Smooth muscle cell (in vitro differentiated cells): ENCODE measurements at regions not wholly inside any gene's neighbourhood (a gene's known extent, or its start where the extent isn't known, plus 50 kb on each side); places are given as distances from the start of the nearest gene placed in this dataset.

ENCODE experiments used
- DNase-seq: peaks from one replicate; lab custom pipeline; 2025; ENCODE audit not compliant: unreplicated experiment; lab: John Stamatoyannopoulos, UW
- H2AFZ ChIP-seq: fragments of 200-600 bp; sonication (generic); 2 replicates; pipeline ENCODE4 v1.6.0; 2016; ENCODE audit warnings: antibody characterized with exemption, low read depth, mild to moderate bottlenecking
- H3F3A ChIP-seq: fragments of 200-600 bp; sonication (generic); 2 replicates; pipeline ENCODE4 v1.6.0; 2017; ENCODE audit warnings: antibody characterized with exemption, low read depth
- H3K27ac ChIP-seq: fragments of 200-600 bp; sonication (generic); 2 replicates; pipeline ENCODE4 v1.5.1; 2016; ENCODE audit warnings: low read depth, mild to moderate bottlenecking
- H3K27me3 ChIP-seq: fragments of 200-600 bp; sonication (generic); 2 replicates; pipeline ENCODE4 v1.6.1; 2016; ENCODE audit warnings: low read depth, mild to moderate bottlenecking
- H3K36me3 ChIP-seq: fragments of 200-600 bp; sonication (generic); 2 replicates; pipeline ENCODE4 v1.5.1; 2016; ENCODE audit warnings: low read depth
- H3K4me1 ChIP-seq: fragments of 200-600 bp; sonication (generic); 2 replicates; pipeline ENCODE4 v1.5.1; 2016; ENCODE audit warnings: low read depth
- H3K4me2 ChIP-seq: fragments of 200-600 bp; sonication (generic); 2 replicates; pipeline ENCODE4 v1.6.0; 2016; ENCODE audit warnings: mild to moderate bottlenecking
- H3K4me3 ChIP-seq: fragments of 200-600 bp; sonication (generic); 2 replicates; pipeline ENCODE4 v1.5.1; 2016; ENCODE audit warnings: mild to moderate bottlenecking
- H3K79me2 ChIP-seq: fragments of 200-600 bp; sonication (generic); 2 replicates; pipeline ENCODE4 v1.6.0; 2016; ENCODE audit warnings: low read depth, mild to moderate bottlenecking
- H3K9ac ChIP-seq: fragments of 200-600 bp; sonication (generic); 2 replicates; pipeline ENCODE4 v1.6.0; 2016; ENCODE audit warnings: low read depth
- H3K9me3 ChIP-seq: fragments of 200-600 bp; sonication (generic); replicated peaks from 2 replicates; pipeline ENCODE4 v1.5.1; 2016; ENCODE audit warnings: low read depth
- H4K20me1 ChIP-seq: fragments of 200-600 bp; sonication (generic); 2 replicates; pipeline ENCODE4 v1.6.0; 2016; ENCODE audit warnings: low read depth
- WGBS: methylation state at CpG from one replicate; pipeline ENCODE4 v1.1.7; 2016; ENCODE audit warnings: low lambda C conversion rate; 5-methylcytosine and 5-hydroxymethylcytosine counted together
- TF ChIP-seq, protein P1 (sequence below): fragments of 200-600 bp; sonication (generic); IDR thresholded peaks from 2 replicates; pipeline ENCODE4 v1.5.1; 2017; ENCODE audit warnings: borderline replicate concordance, mild to moderate bottlenecking, antibody characterized with exemption; ENCODE audit not compliant: insufficient read depth, poor library complexity, severe bottlenecking

DNA sequence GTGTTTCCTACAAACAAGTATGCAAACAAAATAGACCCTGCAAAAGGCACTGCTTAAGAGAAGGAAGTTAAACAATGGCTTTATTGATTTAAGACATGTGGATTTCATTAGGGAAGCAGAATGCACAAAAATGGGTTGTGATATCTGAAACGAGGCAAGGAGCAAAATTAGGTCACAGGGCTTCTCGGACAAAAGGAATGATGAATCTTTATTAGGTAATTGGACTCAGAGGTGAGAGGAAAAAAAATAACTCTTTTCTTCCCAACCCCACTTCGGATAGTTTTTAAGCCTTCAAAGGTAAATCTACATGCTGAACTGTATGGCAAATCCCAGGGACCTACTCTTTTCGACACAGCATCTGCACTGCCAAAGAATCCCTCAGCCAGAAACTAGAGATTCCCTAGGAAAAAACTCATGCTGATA is 183.0 kb upstream of the TAB2 start:
- no peak overlapping the region for H3K4me2 ChIP-seq

DNA sequence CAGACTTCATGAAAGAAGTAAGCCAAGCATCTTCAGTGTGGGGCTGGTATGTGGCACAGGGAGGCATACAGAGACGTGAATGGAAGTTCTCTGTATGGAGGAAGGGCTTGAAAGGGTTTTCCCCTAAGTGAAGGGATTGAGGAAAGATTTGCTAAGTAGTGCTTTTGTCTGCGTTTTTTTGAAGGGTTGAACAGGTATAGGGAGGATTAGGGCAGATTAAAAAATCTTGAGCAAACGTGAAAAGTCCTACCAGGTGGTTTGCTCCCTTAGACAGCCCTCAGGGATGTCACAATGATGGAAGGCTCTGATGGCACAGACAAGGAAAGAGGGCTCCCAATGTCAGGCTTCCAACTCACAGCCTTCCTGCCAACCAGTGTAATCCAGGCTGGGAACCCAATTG is 181.7 kb upstream of the TAB2 start:
- TF ChIP-seq, protein P1, sequence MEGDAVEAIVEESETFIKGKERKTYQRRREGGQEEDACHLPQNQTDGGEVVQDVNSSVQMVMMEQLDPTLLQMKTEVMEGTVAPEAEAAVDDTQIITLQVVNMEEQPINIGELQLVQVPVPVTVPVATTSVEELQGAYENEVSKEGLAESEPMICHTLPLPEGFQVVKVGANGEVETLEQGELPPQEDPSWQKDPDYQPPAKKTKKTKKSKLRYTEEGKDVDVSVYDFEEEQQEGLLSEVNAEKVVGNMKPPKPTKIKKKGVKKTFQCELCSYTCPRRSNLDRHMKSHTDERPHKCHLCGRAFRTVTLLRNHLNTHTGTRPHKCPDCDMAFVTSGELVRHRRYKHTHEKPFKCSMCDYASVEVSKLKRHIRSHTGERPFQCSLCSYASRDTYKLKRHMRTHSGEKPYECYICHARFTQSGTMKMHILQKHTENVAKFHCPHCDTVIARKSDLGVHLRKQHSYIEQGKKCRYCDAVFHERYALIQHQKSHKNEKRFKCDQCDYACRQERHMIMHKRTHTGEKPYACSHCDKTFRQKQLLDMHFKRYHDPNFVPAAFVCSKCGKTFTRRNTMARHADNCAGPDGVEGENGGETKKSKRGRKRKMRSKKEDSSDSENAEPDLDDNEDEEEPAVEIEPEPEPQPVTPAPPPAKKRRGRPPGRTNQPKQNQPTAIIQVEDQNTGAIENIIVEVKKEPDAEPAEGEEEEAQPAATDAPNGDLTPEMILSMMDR, result no peak
- WGBS, result 70% methylated on average over 3 of the region's 3 CpGs
- no peak overlapping the region for H2AFZ ChIP-seq
- no peaks in the 10 kb centered on the region for H3F3A ChIP-seq
- H3K27me3 ChIP-seq, result no peaks in the 10 kb centered on the region
- no peak for DNase-seq
- no peak overlapping the region for H3K4me2 ChIP-seq
- no peak overlapping the region for H3K9ac ChIP-seq
- peaks cover 10% of the 10 kb centered on the region for H3K4me1 ChIP-seq
- H3K79me2 ChIP-seq, result no peaks in the 10 kb centered on the region
- no peak overlapping the region for H3K27ac ChIP-seq
- no peaks in the 10 kb centered on the region for H3K9me3 ChIP-seq
- H3K36me3 ChIP-seq, result no peaks in the 10 kb centered on the region
- no peak overlapping the region for H3K4me3 ChIP-seq
- H4K20me1 ChIP-seq, result no peaks in the 10 kb centered on the region

More for the DNA sequence above, 183.0 kb upstream of the TAB2 start:
- Histone ChIP-seq H2AFZ (no peak overlapping the region), H3K79me2 (no peaks in the 10 kb centered on the region), H3K9ac (no peak overlapping the region), H3K36me3 (no peaks in the 10 kb centered on the region), H3F3A (no peaks in the 10 kb centered on the region), H3K4me3 (no peak overlapping the region), H3K9me3 (no peaks in the 10 kb centered on the region), H3K4me1 (peaks cover 19% of the 10 kb centered on the region), H3K27ac (no peak overlapping the region), H3K27me3 (no peaks in the 10 kb centered on the region), H4K20me1 (no peaks in the 10 kb centered on the region)
- TF ChIP-seq, protein P1, result no peak
- DNase-seq, result no peak
- 49% methylated on average over 4 of the region's 4 CpGs for WGBS

DNA sequence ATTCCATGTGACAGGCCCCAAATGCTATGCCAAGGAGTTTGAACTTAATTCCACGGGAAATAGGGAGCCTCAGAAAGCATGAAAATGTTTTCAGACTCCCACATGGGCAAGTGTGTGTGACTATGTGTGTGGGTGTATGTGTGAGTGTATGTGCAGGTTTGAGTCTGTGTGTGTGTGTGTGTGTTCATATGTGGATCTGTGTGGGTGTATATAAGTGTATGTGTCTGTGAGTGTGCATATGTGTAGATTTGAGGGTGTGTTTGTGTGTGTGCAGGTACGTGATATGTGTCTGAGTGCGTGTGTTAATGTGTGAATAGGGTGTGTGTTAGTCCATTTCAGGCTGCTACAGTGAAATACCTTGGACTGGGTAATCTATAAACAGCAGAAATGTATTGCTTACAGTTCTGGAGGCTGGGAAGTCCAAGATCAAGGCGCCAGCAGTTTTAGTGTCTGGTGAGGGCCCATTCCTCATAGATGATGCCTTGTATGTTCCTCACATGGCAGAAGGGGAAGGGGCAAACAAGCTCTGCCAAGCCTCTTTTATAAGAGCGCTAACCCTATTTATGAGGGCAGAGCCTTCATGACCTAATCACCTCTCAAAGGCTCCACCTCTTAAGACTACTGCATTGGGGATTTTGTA is 181.1 kb upstream of the TAB2 start:
- TF ChIP-seq, protein P1, result no peak
- no peak overlapping the region for H3K27ac ChIP-seq
- no peaks in the 10 kb centered on the region for H3K36me3 ChIP-seq
- H3K4me1 ChIP-seq, result peaks cover 5% of the 10 kb centered on the region
- H3K9me3 ChIP-seq, result no peaks in the 10 kb centered on the region
- H3K27me3 ChIP-seq, result no peaks in the 10 kb centered on the region
- H3K9ac ChIP-seq, result no peak overlapping the region
- H3K4me2 ChIP-seq, result no peak overlapping the region
- H3F3A ChIP-seq, result no peaks in the 10 kb centered on the region
- no peak overlapping the region for H3K4me3 ChIP-seq
- H2AFZ ChIP-seq, result no peak overlapping the region
- no peaks in the 10 kb centered on the region for H4K20me1 ChIP-seq
- no peak for DNase-seq
- no peaks in the 10 kb centered on the region for H3K79me2 ChIP-seq
- 76% methylated on average over 3 of the region's 5 CpGs for WGBS

DNA sequence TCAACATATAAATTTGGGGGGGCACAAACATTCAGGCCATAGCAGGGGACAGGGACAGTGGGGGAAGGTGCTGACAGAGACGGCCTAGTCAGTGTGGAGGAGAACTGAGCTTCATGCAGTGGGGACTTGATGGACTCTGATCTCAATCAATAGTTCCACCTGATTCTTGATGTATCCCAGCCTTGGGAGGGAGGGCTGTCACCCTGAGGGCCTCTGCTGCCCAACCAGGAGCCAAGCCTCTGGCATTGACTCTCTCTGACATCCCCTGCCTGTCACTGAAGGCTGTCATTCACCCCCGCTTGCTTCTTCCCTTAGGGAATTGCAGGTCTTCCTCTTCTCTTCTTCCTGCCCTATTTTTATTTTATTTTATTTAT is 180.6 kb upstream of the TAB2 start:
- H3K27me3 ChIP-seq, result no peaks in the 10 kb centered on the region
- peaks cover 5% of the 10 kb centered on the region for H3K4me1 ChIP-seq
- no peaks in the 10 kb centered on the region for H3K79me2 ChIP-seq
- no peaks in the 10 kb centered on the region for H3F3A ChIP-seq
- no peak for DNase-seq
- H3K36me3 ChIP-seq, result no peaks in the 10 kb centered on the region
- H3K9me3 ChIP-seq, result no peaks in the 10 kb centered on the region
- H3K4me3 ChIP-seq, result no peak overlapping the region
- no peak overlapping the region for H3K9ac ChIP-seq
- H4K20me1 ChIP-seq, result no peaks in the 10 kb centered on the region
- no peak overlapping the region for H2AFZ ChIP-seq
- H3K27ac ChIP-seq, result no peak overlapping the region
- 97% methylated on average over 2 of the region's 2 CpGs for WGBS
- TF ChIP-seq, protein P1, result no peak
- no peak overlapping the region for H3K4me2 ChIP-seq
